Natural killer cell (primary cell): ENCODE measurements at regions not wholly inside any gene's neighbourhood (a gene's known extent, or its start where the extent isn't known, plus 50 kb on each side); places are given as distances from the start of the nearest gene placed in this dataset.
A peak's percentile ranks its signal among the peaks of the same experiment; 100 is the strongest.

Experiments used
- ATAC-seq, 3 donors: fragments of 150-1000 bp in 2 of 3; fragments of 200-7000 bp in 1 of 3; cut with Tn5 transposase; 1 replicate in 1 of 3; 2 replicates in 2 of 3; pipeline ENCODE4 v1.10.0; 2021; ENCODE audit warnings: mild to moderate bottlenecking in 2 of 3, moderate library complexity in 2 of 3
- DNase-seq, 2 donors: peaks; one replicate each; pipeline versions ENCODE4 v3.0.0 to v3.0.0-alpha.2; 2013 to 2021; ENCODE audit warnings: mixed read lengths in 1 of 2
- H3K27ac ChIP-seq: one replicate; pipeline ENCODE4 v1.5.1; 2013; ENCODE audit warnings: mild to moderate bottlenecking, low read length
- H3K27me3 ChIP-seq: one replicate; pipeline ENCODE4 v1.6.1; 2013; ENCODE audit warnings: low read length; ENCODE audit not compliant: control insufficient read depth, insufficient read depth
- H3K36me3 ChIP-seq: one replicate; pipeline ENCODE4 v1.6.1; 2013; ENCODE audit warnings: low read length; ENCODE audit not compliant: control insufficient read depth, insufficient read depth
- H3K4me1 ChIP-seq: one replicate; pipeline ENCODE4 v1.6.1; 2013; ENCODE audit warnings: low read length; ENCODE audit not compliant: control insufficient read depth, insufficient read depth
- H3K4me3 ChIP-seq: one replicate; pipeline ENCODE4 v1.5.1; 2013; ENCODE audit warnings: low read length
- H3K9me3 ChIP-seq: one replicate; pipeline ENCODE4 v1.6.1; 2013; ENCODE audit warnings: low read length; ENCODE audit not compliant: control insufficient read depth, insufficient read depth
- H3K27ac Mint-ChIP-seq, 2 donors: one replicate each; pipeline ENCODE4 v1.8.0; 2022; ENCODE audit warnings: mild to moderate bottlenecking in 2 of 2, mixed read lengths in 2 of 2, moderate library complexity in 1 of 2
- H3K27me3 Mint-ChIP-seq, 2 donors: one replicate each; pipeline ENCODE4 v1.8.0; 2022; ENCODE audit warnings: low read depth in 2 of 2, mixed read lengths in 2 of 2
- H3K36me3 Mint-ChIP-seq: one replicate; pipeline ENCODE4 v1.8.0; 2022; ENCODE audit warnings: mixed read lengths
- H3K4me1 Mint-ChIP-seq, 2 donors: one replicate each; pipeline ENCODE4 v1.8.0; 2022; ENCODE audit warnings: mixed read lengths in 2 of 2
- H3K4me3 Mint-ChIP-seq: one replicate; pipeline ENCODE4 v1.8.0; 2022; ENCODE audit warnings: mild to moderate bottlenecking, moderate library complexity, mixed read lengths
- H3K9me3 Mint-ChIP-seq, 2 donors: one replicate each; pipeline ENCODE4 v1.8.0; 2022; ENCODE audit warnings: mixed read lengths in 2 of 2
- WGBS: methylation state at CpG from one replicate; pipeline ENCODE4 v1.1.7; 2013; ENCODE audit warnings: missing lambda C conversion rate; ENCODE audit not compliant: insufficient coverage; 5-methylcytosine and 5-hydroxymethylcytosine counted together
- intact Hi-C: fragments of 100-400 bp; cut with micrococcal nuclease; formaldehyde crosslinking; loops from one replicate; pipeline ENCODE4 v1.14.2; 2022
- TF ChIP-seq, protein P1 (sequence below): fragments of 200-600 bp; IDR thresholded peaks from one replicate; pipeline ENCODE4 v1.8.0; 2022; ENCODE audit warnings: antibody characterized with exemption

DNA sequence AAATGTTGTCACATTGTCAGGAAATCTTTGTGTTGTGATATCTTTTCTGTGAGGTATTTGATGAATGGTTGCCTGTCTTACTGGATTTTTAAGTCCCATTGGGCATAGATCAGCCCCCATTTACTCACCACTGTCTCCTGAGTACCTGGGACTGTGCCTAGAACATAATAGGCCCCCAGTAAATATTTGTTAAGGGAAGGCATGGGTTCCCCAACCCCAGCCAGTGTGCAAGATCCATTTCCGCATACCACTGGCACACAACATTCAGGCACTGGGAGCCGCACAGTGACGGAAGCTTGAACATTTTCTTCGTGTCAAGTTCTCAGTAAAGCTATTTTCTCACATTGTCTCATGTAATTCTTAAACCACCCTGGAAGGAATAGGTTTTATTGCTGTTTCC is 72.2 kb downstream of the UNC5CL start:
- Histone ChIP-seq H3K4me1 (no peaks in the 10 kb centered on the region), H3K9me3 (no peaks in the 10 kb centered on the region), H3K27me3 (no peaks in the 10 kb centered on the region), H3K4me3 (no peak overlapping the region), H3K36me3 (no peaks in the 10 kb centered on the region), H3K27ac (no peak overlapping the region)
- ATAC-seq, result no peak
- Mint-ChIP-seq H3K9me3 (no peaks in the 10 kb centered on the region), H3K27me3 (peaks cover 15 to 30% of the 10 kb centered on the region in 2 donors), H3K4me1 (no peaks in the 10 kb centered on the region), H3K27ac (no peak overlapping the region), H3K4me3 (no peak overlapping the region), H3K36me3 (no peaks in the 10 kb centered on the region)
- intact Hi-C loops, result no loop called here
- WGBS, result 95% methylated on average over 4 of the region's 4 CpGs
- TF ChIP-seq, protein P1, sequence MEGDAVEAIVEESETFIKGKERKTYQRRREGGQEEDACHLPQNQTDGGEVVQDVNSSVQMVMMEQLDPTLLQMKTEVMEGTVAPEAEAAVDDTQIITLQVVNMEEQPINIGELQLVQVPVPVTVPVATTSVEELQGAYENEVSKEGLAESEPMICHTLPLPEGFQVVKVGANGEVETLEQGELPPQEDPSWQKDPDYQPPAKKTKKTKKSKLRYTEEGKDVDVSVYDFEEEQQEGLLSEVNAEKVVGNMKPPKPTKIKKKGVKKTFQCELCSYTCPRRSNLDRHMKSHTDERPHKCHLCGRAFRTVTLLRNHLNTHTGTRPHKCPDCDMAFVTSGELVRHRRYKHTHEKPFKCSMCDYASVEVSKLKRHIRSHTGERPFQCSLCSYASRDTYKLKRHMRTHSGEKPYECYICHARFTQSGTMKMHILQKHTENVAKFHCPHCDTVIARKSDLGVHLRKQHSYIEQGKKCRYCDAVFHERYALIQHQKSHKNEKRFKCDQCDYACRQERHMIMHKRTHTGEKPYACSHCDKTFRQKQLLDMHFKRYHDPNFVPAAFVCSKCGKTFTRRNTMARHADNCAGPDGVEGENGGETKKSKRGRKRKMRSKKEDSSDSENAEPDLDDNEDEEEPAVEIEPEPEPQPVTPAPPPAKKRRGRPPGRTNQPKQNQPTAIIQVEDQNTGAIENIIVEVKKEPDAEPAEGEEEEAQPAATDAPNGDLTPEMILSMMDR, result no peak
- no peak for DNase-seq

DNA sequence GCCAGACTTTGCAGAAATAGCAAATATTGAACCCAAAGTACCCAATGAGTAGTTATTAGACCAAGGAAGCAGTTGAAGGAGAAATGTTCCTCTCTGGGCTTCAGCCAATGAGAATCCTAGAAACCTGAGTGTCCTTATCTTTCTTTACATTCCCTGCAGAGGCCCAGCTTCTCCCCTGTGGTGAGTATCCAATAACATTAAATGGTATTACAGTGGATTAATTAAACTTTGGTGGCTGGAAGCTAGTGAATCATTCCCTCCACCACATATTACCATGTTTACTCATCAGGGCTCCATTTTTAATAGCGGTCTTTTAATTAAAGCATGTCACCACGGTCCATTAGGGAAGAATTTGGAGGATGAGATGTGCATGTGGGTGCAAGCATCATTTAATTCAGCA is 74.0 kb downstream of the UNC5CL start:
- Histone ChIP-seq H3K4me1 (no peaks in the 10 kb centered on the region), H3K9me3 (no peaks in the 10 kb centered on the region), H3K4me3 (no peak overlapping the region), H3K27ac (no peak overlapping the region), H3K36me3 (no peaks in the 10 kb centered on the region), H3K27me3 (no peaks in the 10 kb centered on the region)
- 90% methylated on average over 2 of the region's 2 CpGs for WGBS
- Mint-ChIP-seq H3K27ac (no peak overlapping the region), H3K27me3 (peaks cover 7 to 16% of the 10 kb centered on the region in 2 donors), H3K36me3 (no peaks in the 10 kb centered on the region), H3K9me3 (no peaks in the 10 kb centered on the region), H3K4me1 (no peaks in the 10 kb centered on the region), H3K4me3 (no peak overlapping the region)
- no peak for ATAC-seq
- intact Hi-C loops, result no loop called here
- no peak for DNase-seq
- TF ChIP-seq, protein P1, result no peak

DNA sequence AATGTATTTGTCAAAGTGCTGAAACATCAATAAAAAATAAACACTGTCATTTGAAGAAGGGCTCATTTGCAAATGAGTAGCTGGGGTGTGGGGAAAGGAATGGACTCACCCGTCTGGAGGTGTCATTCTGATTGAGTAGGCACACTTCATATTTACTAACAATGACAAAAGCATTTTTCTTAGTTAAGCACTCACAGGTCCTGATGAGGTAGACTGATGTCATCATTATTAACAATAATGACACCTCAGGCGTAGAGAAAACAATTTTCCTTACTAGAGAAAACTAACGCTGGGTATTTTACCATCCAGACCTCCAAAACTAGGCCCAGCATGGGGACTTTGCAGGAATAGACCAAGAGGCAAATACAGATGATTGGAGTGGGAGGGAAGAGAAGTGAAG is 76.0 kb downstream of the UNC5CL start:
- intact Hi-C loops, result no loop called here
- no peaks in the 10 kb centered on the region for H3K9me3 ChIP-seq
- WGBS, result 100% methylated on average over 2 of the region's 3 CpGs
- DNase-seq (no peak), ATAC-seq (no peak)
- H3K4me3 ChIP-seq, result no peak overlapping the region
- no peaks in the 10 kb centered on the region for H3K36me3 Mint-ChIP-seq
- no peak overlapping the region for H3K27ac ChIP-seq
- peaks cover 3 to 12% of the 10 kb centered on the region in 2 donors for H3K27me3 Mint-ChIP-seq
- no peaks in the 10 kb centered on the region for H3K4me1 ChIP-seq
- no peak overlapping the region for H3K27ac Mint-ChIP-seq
- TF ChIP-seq, protein P1, result no peak
- H3K4me3 Mint-ChIP-seq, result no peak overlapping the region
- no peaks in the 10 kb centered on the region for H3K9me3 Mint-ChIP-seq
- H3K27me3 ChIP-seq, result no peaks in the 10 kb centered on the region
- no peaks in the 10 kb centered on the region for H3K36me3 ChIP-seq
- no peaks in the 10 kb centered on the region for H3K4me1 Mint-ChIP-seq

DNA sequence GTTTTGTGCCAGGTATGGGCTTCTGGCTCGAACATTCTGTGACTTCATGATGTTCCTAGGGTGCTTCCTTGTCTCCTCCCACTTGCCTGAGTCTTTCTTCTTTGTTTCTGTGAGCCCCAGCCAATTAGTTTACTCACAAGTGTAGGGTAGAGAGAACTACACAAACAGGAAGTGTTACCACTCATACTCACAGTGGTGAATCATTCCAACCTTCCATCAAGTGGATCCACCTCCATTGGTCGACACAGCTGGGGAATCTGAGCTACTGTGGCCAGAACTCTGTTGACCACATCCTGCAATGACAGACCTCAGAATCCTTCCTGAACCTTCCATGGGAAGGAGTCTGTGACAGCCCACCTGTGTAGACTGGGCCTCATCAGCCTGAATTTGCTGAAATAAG is 76.8 kb downstream of the UNC5CL start:
- H3K9me3 Mint-ChIP-seq, result no peaks in the 10 kb centered on the region
- TF ChIP-seq, protein P1, result no peak
- H3K27ac Mint-ChIP-seq, result no peak overlapping the region
- H3K36me3 ChIP-seq, result no peaks in the 10 kb centered on the region
- intact Hi-C loops, result no loop called here
- H3K4me3 Mint-ChIP-seq, result no peak overlapping the region
- 42% methylated on average over 2 of the region's 2 CpGs for WGBS
- H3K27ac ChIP-seq, result no peak overlapping the region
- no peaks in the 10 kb centered on the region for H3K9me3 ChIP-seq
- peak in 1 of 3 donors; percentile 34 for ATAC-seq
- DNase-seq, result no peak
- H3K27me3 Mint-ChIP-seq, result peaks cover 2 to 6% of the 10 kb centered on the region in 2 donors
- no peaks in the 10 kb centered on the region for H3K4me1 ChIP-seq
- no peaks in the 10 kb centered on the region for H3K4me1 Mint-ChIP-seq
- no peak overlapping the region for H3K4me3 ChIP-seq
- H3K27me3 ChIP-seq, result no peaks in the 10 kb centered on the region
- no peaks in the 10 kb centered on the region for H3K36me3 Mint-ChIP-seq
